Activated naive CD4-positive, alpha-beta T cell (primary cell): ENCODE measurements at regions not wholly inside any gene's neighbourhood (a gene's known extent, or its start where the extent isn't known, plus 50 kb on each side); places are given as distances from the start of the nearest gene placed in this dataset.
"Not testable (repeated sequence)": the region's sequence is repeated elsewhere in the genome, so short reads cannot be mapped to it uniquely, and the experiment has no call there.

Source experiments
- DNase-seq, 4 experiments: peaks; one replicate each; lab custom pipeline; 2025; lab: John Stamatoyannopoulos, UW

GRCh38 chr4:141290771-141291170, 70.1 kb downstream of the ZNF330 start:
- no peak for DNase-seq

DNA sequence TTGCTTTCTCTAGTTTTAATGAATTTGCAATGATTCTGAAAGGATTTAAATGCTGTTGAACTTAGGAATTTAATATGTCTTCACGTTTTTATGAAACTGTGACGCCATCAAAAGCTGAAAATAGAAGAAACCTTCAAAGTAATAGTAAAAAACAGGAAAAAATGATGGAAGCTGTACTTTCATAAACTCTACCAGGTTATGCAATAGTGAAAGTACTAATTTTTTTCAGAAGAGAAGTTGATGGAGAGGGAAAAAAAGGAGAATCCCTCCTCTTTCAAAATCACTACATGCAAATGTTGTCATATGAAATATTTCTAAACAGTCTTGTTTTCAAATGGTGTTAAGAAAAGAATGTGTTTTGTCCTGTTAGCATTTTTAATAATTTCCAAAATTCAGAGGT, 73.6 kb downstream of the ZNF330 start:
- no peak for DNase-seq

DNA sequence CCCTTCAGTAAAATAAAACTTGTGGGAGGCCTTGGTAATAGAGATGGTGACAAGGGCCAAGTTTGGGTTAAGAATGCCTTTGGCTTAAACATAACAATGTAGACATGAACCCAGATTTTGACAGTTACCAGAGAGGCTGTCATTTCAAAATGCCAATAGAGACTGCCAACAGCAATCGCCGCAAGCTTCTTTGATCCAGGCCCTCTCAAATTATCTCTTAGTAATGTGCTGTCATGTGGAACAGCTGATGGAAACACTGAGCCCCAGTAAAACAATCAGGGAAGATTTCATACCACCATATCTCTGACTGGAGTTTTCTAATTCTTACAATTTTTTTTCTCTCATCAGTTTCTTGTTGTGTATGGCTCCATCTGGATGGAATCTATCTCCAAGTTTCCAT, 80.5 kb downstream of the ZNF330 start:
- no peak for DNase-seq

- DNase-seq = no peak
Observed at GRCh38 chr4:141302924-141303323, 82.2 kb downstream of the ZNF330 start.

DNA sequence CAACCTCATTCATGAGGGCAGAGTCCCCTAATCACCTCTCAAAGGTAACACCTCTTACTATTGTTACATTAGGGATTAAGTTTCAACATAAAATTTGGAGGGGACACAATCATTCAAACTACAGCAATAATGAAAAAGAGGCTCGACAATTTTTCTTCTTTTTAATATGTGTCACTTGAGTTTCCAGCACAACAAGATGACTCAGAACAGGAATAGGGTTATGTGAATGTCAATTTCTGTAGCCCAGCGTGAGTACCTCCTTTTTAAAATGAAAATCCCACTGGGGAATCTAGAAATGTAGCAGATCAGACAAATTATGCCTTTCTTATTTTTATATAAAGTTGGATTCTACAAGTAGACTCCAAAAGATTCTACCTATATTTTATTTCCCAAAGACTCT, 83.7 kb downstream of the ZNF330 start:
- no peak for DNase-seq

- DNase-seq = no peak
Observed at GRCh38 chr4:141306331-141306730, 85.6 kb downstream of the ZNF330 start.

GRCh38 chr4:141307241-141307689, 86.6 kb downstream of the ZNF330 start:
- DNase-seq = peak in 2 of 4 experiments; percentile 4 to 5

DNA sequence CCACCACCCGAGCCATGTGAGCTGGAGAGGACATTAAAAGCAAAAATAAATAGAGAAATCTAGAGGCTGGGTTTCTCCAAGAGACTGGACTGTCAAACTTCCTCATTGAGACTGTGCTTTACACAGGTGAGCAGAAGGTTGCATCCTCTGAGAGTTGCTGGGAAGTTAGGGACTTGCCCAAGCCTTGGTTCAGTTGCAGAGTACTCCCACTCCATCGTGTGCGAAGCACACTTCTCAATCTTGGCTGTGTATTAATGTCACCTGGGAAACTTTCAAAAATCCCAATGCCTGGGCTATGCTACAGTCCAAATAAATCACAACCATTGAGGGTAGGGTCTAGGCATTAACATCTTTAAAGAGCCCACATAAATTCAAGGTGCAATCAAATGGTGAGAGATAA, 89.2 kb downstream of the ZNF330 start:
- DNase-seq = no peak

DNA sequence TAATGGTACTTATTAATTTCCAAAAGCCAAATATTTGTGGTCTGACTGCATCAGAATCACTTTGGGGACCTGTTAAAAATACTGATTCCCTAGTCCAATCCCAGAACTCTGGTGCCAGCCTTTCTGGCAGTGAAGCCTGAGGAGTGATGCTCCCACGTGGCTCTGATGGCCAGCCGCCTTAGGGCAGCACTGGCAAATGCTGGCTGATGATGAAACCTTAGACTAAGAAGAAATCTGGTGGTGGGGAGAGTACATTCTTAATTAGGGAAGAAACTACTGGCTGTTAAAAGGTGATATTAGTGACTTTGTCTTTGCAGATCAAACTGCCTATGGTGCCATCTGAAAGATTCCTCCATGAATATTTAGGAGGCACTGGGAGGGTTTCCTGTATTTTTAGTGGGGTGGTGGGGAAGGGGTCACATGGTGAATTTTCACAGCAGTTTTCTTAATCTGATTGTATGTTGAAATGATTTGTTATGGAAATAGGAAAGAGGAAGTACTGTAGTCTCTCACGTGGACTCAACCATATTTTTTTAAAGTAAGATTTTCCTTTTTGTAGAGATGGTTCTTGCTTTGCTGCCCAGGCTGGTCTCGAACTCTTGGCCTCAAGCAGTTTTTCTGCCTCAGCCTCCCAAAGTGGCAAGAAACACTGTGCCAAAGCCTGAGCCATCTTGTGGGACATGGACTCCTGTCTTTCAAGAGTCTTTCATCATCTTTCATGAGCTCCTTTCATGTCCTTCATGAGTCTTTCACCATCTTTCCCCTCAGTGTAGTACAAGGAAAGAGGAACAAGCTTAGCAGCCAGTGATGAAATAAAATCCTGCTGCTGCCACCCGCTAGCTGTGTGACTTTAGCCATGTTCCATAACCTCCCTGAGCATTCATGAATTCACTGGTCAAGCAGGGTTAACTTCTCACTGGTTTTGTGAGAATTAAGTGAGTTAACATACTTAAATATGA, 90.8 kb downstream of the ZNF330 start:
- DNase-seq = no peak

- DNase-seq = no peak
Observed at GRCh38 chr4:141314627-141315026, 93.9 kb downstream of the ZNF330 start.

GRCh38 chr4:141328560-141329173, 108.0 kb downstream of the ZNF330 start:
- no peak for DNase-seq

- DNase-seq = no peak
Observed at GRCh38 chr4:141329174-141329569, 108.5 kb downstream of the ZNF330 start.

GRCh38 chr4:141330616-141331015, 109.9 kb downstream of the ZNF330 start:
- no peak for DNase-seq

DNA sequence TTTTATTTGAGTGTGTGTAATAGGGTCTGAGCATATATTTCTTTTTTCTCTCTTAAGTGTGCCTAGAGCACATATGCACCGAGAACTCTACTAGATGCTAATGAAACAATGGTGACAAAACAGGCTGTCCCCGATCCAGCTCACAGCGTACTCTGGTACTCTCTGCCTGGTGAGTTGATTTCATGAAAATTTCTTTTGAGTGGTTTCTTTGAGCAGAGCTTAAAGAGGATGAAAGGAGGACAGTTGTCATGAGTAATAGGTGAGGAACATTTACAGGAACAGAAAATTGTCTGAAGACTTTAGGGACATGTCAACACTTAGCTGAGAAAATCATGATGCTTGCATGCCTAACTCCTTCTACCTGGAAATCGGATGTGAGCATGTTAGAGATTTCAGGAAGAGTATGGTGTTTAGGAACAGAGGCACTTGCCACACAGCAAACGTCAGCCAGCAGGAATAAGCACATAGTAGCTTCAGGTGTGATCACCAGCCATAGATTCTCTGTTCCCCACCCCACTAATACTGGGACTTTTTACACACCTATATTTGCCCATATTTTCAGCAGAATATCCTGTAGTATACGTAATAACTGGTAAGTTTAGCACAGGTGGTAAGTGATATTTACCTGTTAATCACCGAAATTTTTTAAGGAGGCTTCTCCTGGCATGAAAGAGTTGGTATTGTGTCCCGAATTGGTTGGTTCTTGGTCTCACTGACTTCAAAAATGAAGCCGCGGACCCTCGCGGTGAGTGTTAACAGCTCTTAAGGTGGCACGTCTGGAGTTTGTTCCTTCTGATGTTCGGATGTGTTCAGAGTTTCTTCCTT, 111.1 kb downstream of the ZNF330 start:
- DNase-seq = no peak

GRCh38 chr4:141332359-141333181, 111.9 kb downstream of the ZNF330 start:
- not testable (repeated sequence) for DNase-seq

DNA sequence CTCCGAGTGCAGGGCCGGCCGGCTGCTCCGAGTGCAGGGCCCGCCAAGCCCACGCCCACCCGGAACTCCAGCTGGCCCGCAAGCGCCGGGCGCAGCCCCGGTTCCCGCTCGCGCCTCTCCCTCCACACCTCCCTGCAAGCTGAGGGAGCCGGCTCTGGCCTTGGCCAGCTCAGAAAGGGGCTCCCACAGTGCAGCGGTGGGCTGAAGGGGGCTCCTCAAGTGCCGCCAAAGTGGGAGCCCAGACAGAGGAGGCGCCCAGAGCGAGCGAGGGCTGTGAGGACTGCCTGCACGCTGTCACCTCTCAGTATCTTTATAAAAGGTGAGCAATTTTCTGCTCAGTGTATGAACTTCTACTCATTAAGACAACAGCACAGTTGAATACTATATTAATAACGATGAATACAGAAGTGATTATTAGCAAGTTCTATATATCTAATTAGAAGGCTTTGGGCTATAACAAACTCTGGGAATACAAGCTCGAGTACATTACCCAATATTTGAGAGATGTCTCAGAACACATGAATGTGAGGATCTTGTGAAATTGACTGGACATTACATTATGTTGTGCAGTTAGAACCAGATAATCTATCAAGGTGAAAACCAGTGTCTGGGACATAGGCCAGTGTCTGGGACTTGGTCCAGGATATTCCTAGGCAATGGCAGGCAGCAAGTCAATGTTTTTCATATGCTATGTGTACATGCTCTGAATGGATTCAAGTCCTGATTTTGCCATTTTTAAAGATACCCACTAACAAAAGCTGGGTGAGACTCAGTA, 112.9 kb downstream of the ZNF330 start:
- DNase-seq = not testable (repeated sequence)

GRCh38 chr4:141335166-141335565, 114.5 kb downstream of the ZNF330 start:
- no peak for DNase-seq

- DNase-seq = no peak
Observed at GRCh38 chr4:141338238-141338637, 117.5 kb downstream of the ZNF330 start.

GRCh38 chr4:141339391-141339790, 118.7 kb downstream of the ZNF330 start:
- DNase-seq = no peak

DNA sequence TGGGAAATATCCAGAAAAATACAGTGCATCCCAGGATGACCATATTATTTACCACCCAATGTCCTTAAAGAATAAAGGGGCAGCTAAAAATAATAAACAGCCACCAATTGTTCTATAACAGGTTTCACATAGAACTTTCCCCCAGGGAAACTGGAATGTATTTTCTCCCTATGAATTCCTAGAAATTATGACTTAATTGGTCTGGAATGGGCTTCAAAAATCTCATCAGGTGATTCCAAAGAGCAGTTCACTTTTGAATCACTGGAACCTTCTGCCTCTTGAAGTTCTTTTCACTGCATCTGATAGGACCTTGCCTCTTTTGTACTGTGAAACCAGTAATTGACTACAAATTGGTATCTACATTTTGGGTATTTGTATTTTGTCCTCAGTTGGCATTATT, 119.3 kb downstream of the ZNF330 start:
- no peak for DNase-seq

GRCh38 chr4:141340458-141340857, 119.8 kb downstream of the ZNF330 start:
- no peak for DNase-seq
